Mesendoderm (in vitro differentiated cells): ENCODE measurements at regions not wholly inside any gene's neighbourhood (a gene's known extent, or its start where the extent isn't known, plus 50 kb on each side); places are given as distances from the start of the nearest gene placed in this dataset.
"Not testable (repeated sequence)": the region's sequence is repeated elsewhere in the genome, so short reads cannot be mapped to it uniquely, and the experiment has no call there.

ENCODE experiments used
- DNase-seq: peaks from one replicate; pipeline ENCODE4 v3.0.0; 2013
- H2AK5ac ChIP-seq: 2 replicates; pipeline ENCODE4 v1.6.1; 2013; ENCODE audit warnings: low read length, inconsistent platforms
- H2BK120ac ChIP-seq: 2 replicates; pipeline ENCODE4 v1.6.1; 2013; ENCODE audit warnings: low read depth, mild to moderate bottlenecking, low read length, moderate library complexity, mixed read lengths
- H2BK15ac ChIP-seq: replicated peaks from 2 replicates; pipeline ENCODE4 v1.6.1; 2013; ENCODE audit warnings: low read depth, mild to moderate bottlenecking, moderate library complexity
- H2BK5ac ChIP-seq: 2 replicates; pipeline ENCODE4 v1.6.1; 2013; ENCODE audit warnings: low read length, inconsistent platforms
- H3K18ac ChIP-seq: 2 replicates; pipeline ENCODE4 v1.6.1; 2013; ENCODE audit warnings: mild to moderate bottlenecking, low read length, mixed read lengths
- H3K23ac ChIP-seq: one replicate; pipeline ENCODE4 v1.6.1; 2013; ENCODE audit warnings: low read length
- H3K27ac ChIP-seq: 2 replicates; pipeline ENCODE4 v1.5.1; 2013; ENCODE audit warnings: low read depth, mild to moderate bottlenecking, inconsistent platforms, low read length, moderate library complexity
- H3K27me3 ChIP-seq: 2 replicates; pipeline ENCODE4 v1.6.1; 2013; ENCODE audit warnings: low read length, control low read depth, mild to moderate bottlenecking, inconsistent platforms; ENCODE audit not compliant: insufficient read depth, poor library complexity
- H3K36me3 ChIP-seq: 2 replicates; pipeline ENCODE4 v1.6.1; 2013; ENCODE audit warnings: low read length, inconsistent platforms; ENCODE audit not compliant: control insufficient read depth, insufficient read depth
- H3K4ac ChIP-seq: one replicate; pipeline ENCODE4 v1.6.1; 2013; ENCODE audit warnings: low read depth, mild to moderate bottlenecking, low read length, moderate library complexity
- H3K4me1 ChIP-seq: 2 replicates; pipeline ENCODE4 v1.6.1; 2013; ENCODE audit warnings: low read depth, low read length, inconsistent platforms; ENCODE audit not compliant: control insufficient read depth
- H3K4me2 ChIP-seq: 2 replicates; pipeline ENCODE4 v1.6.1; 2013; ENCODE audit warnings: low read length
- H3K4me3 ChIP-seq: 2 replicates; pipeline ENCODE4 v1.5.1; 2013; ENCODE audit warnings: mild to moderate bottlenecking, low read length
- H3K56ac ChIP-seq: one replicate; pipeline ENCODE4 v1.6.1; 2013; ENCODE audit warnings: low read length
- H3K79me1 ChIP-seq: 2 replicates; pipeline ENCODE4 v1.6.1; 2013; ENCODE audit warnings: low read length, inconsistent platforms
- H3K79me2 ChIP-seq: 2 replicates; pipeline ENCODE4 v1.6.1; 2013; ENCODE audit warnings: mild to moderate bottlenecking, low read length; ENCODE audit not compliant: control insufficient read depth, insufficient read depth
- H3K9ac ChIP-seq: 2 replicates; pipeline ENCODE4 v1.6.1; 2013; ENCODE audit warnings: low read length, inconsistent platforms
- H4K5ac ChIP-seq: one replicate; pipeline ENCODE4 v1.6.1; 2013; ENCODE audit warnings: low read length
- H4K8ac ChIP-seq: one replicate; pipeline ENCODE4 v1.6.1; 2013; ENCODE audit warnings: low read depth, mild to moderate bottlenecking, control low read depth, low read length, moderate library complexity
- WGBS: extraction: QIAGEN DNeasy Blood & Tissue Kit; methylation state at CpG from one replicate; pipeline ENCODE4 v1.1.7; 2013; ENCODE audit warnings: low lambda C conversion rate, missing lambda C conversion rate; ENCODE audit not compliant: insufficient coverage; ENCODE audit errors: extremely low coverage; 5-methylcytosine and 5-hydroxymethylcytosine counted together

DNA sequence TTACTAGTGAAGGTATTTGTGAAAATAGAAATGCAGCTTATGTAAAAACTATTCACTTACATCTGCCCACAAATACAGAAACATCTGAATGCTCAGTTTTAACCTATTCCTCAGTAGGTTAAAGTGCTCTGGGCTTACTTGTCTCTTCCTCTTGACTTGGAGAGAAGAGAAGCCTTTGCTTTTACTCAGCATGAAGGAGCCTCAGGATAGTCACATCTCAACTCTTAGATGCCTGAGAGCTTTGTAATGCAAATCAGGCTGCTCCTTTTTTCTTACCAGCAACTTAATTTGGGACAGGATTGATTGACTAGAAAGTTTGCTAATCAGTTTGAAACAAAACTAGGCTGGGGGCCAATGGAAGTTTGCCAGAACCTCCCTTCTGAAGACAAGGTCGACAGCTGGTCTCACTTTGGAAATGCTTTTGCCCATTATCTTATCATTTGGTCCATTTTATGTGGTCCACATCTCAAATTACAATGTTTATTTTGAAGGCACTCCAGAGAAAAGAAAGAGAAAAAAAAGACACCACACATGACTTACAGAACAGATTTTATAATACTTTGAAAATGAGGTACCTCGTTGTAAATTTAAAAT lies 274.9 kb upstream of the FRG1 start:
- not testable (repeated sequence) for H3K56ac ChIP-seq, H3K9ac ChIP-seq, H4K8ac ChIP-seq, H2BK15ac ChIP-seq, H3K23ac ChIP-seq, H2BK120ac ChIP-seq, H3K4ac ChIP-seq, H3K4me1 ChIP-seq, H3K18ac ChIP-seq, H3K4me2 ChIP-seq, H3K27ac ChIP-seq, H3K79me2 ChIP-seq, DNase-seq, H2AK5ac ChIP-seq, H2BK5ac ChIP-seq, H4K5ac ChIP-seq, H3K79me1 ChIP-seq, H3K27me3 ChIP-seq, H3K4me3 ChIP-seq, H3K36me3 ChIP-seq
- no CpG with 5 or more reads among the region's 2 CpGs for WGBS

DNA sequence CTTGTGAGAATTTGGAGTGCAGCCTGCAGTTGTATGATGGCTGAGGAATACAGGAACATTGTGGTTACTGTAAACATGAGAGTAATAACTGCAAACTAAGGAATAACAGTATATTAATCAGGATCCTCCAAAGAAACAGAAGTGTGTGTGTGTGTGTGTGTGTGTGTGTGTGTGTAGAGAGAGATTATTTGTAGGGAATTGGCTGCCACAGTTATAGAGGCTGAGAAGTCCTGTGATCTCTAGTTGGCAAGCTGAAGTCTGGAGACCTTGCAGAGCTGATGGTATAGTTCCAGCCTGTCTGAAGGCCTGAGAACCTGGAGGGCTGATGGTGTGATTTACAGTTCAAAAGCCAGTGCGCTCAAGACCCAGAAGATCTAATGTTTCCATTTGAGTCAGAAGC lies 273.3 kb upstream of the FRG1 start:
- H3K23ac ChIP-seq, H3K27ac ChIP-seq, H3K56ac ChIP-seq, H3K27me3 ChIP-seq, H3K4me1 ChIP-seq, H2BK120ac ChIP-seq, H3K9ac ChIP-seq, H3K4me3 ChIP-seq, H3K4ac ChIP-seq, H3K18ac ChIP-seq, H4K8ac ChIP-seq, H3K79me1 ChIP-seq, H2BK5ac ChIP-seq, H4K5ac ChIP-seq, H2AK5ac ChIP-seq, H3K4me2 ChIP-seq, H3K79me2 ChIP-seq, H3K36me3 ChIP-seq, DNase-seq, H2BK15ac ChIP-seq: not testable (repeated sequence)
- no CpG with 5 or more reads among the region's 1 CpG for WGBS

GRCh38 chr4:189697675-189698245 lies 242.9 kb upstream of the FRG1 start:
- not testable (repeated sequence) for H3K4me1 ChIP-seq, H3K4me2 ChIP-seq, H3K9ac ChIP-seq, H3K79me1 ChIP-seq, H3K4ac ChIP-seq, H2BK120ac ChIP-seq, H3K56ac ChIP-seq, H3K27me3 ChIP-seq, H2BK15ac ChIP-seq, H2BK5ac ChIP-seq, H3K23ac ChIP-seq, H4K8ac ChIP-seq, DNase-seq, H3K18ac ChIP-seq, H3K79me2 ChIP-seq, H3K4me3 ChIP-seq, H2AK5ac ChIP-seq, H3K36me3 ChIP-seq, H3K27ac ChIP-seq, H4K5ac ChIP-seq
- no CpG with 5 or more reads among the region's 8 CpGs for WGBS

DNA sequence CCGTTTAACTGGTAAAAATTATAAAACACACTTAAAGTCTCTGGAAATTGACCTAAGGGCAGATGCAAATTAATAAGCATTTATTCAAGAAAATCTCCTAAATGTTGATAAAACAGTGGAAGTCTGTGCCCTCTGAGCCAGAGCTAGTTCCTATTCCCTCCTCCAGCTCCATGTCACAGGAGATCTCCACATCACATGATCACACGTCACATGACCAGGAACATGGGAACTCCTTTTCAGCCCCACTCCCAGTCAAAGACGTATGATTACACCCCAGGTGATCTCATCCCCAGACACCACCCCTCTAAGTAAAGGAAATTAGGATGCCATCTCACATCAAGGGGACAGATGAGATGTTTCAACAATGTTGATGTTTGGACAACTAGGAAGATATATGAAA lies 237.7 kb upstream of the FRG1 start:
- no CpG with 5 or more reads among the region's 3 CpGs for WGBS
- not testable (repeated sequence) for H2BK15ac ChIP-seq, H3K27me3 ChIP-seq

DNA sequence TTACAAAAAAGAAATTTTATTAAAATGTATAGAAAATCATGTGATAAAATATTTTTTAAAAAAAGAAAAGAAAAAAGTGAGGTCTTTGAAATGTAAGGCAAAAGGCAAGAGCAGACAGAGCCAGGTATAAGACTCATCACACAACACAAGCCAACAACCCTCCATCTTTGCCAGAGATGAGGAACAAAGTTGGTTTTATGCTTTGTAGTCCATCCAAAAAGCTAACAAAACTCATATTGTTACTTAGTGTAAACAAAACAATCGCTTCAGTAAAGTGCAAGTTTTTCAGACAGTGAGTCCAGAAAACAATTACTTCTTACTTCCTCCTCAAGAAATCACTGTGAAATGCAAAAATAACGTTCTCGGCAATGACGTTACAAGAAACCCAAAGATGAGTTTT lies 233.9 kb upstream of the FRG1 start:
- WGBS = no CpG with 5 or more reads among the region's 4 CpGs
- not testable (repeated sequence) for H3K18ac ChIP-seq, H3K56ac ChIP-seq, H3K27ac ChIP-seq, H3K23ac ChIP-seq, H3K4me1 ChIP-seq, H3K36me3 ChIP-seq, H2AK5ac ChIP-seq, DNase-seq, H3K4me2 ChIP-seq, H3K79me2 ChIP-seq, H4K8ac ChIP-seq, H2BK5ac ChIP-seq, H3K4me3 ChIP-seq, H3K27me3 ChIP-seq, H2BK15ac ChIP-seq, H3K4ac ChIP-seq, H4K5ac ChIP-seq, H3K79me1 ChIP-seq, H3K9ac ChIP-seq, H2BK120ac ChIP-seq

More for the DNA sequence above, 237.7 kb upstream of the FRG1 start:
- not testable (repeated sequence) for H3K79me1 ChIP-seq, H3K79me2 ChIP-seq, H4K5ac ChIP-seq, H3K9ac ChIP-seq, H3K4me1 ChIP-seq, H3K23ac ChIP-seq, H3K4ac ChIP-seq, H3K36me3 ChIP-seq, H2BK5ac ChIP-seq, H4K8ac ChIP-seq, H3K18ac ChIP-seq, H2BK120ac ChIP-seq, H3K27ac ChIP-seq, DNase-seq, H3K56ac ChIP-seq, H3K4me3 ChIP-seq, H3K4me2 ChIP-seq, H2AK5ac ChIP-seq

GRCh38 chr4:189707227-189707626 lies 233.4 kb upstream of the FRG1 start:
- H3K4me2 ChIP-seq, H3K9ac ChIP-seq, H3K27ac ChIP-seq, H3K79me2 ChIP-seq, DNase-seq, H3K4me3 ChIP-seq, H3K27me3 ChIP-seq, H4K8ac ChIP-seq, H3K36me3 ChIP-seq, H3K56ac ChIP-seq, H2BK120ac ChIP-seq, H3K79me1 ChIP-seq, H3K4ac ChIP-seq, H2BK15ac ChIP-seq, H3K4me1 ChIP-seq, H2AK5ac ChIP-seq, H4K5ac ChIP-seq, H2BK5ac ChIP-seq, H3K18ac ChIP-seq, H3K23ac ChIP-seq: not testable (repeated sequence)
- WGBS = no CpG with 5 or more reads among the region's 1 CpG
